ENCODE measurements at regions not wholly inside any gene's neighbourhood (a gene's known extent, or its start where the extent isn't known, plus 50 kb on each side); places are given as distances from the start of the nearest gene placed in this dataset.

- no peak for TF ChIP-seq CTCF (IDR thresholded peaks at IDR 0.05)
- TF ChIP-seq NRF1 (IDR thresholded peaks at IDR 0.05; ENCODE audit: low read depth, low read length) = no peak
- TF ChIP-seq PBX3 (IDR thresholded peaks at IDR 0.05) = no peak
- no peak for TF ChIP-seq ZBTB33 (IDR thresholded peaks at IDR 0.05; ENCODE audit: borderline replicate concordance, low read depth)
- TF ChIP-seq USF2 (IDR thresholded peaks at IDR 0.05; ENCODE audit: borderline replicate concordance, low read depth, low read length) = no peak
- no peak for TF ChIP-seq FOXJ3 (CRISPR knock-in tag; IDR thresholded peaks at IDR 0.05)
- no peak for TF ChIP-seq EP300 (IDR thresholded peaks at IDR 0.05; ENCODE audit: borderline replicate concordance in 1 of 2, low read depth in 1 of 2, low read length in 1 of 2)
- TF ChIP-seq FOXM1 (IDR thresholded peaks at IDR 0.05; ENCODE audit: low read depth) = no peak
- TF ChIP-seq TAF1 (IDR thresholded peaks at IDR 0.05; ENCODE audit: borderline replicate concordance, low read depth, low read length) = no peak
- no peak for TF ChIP-seq POLR2AphosphoS5 (IDR thresholded peaks at IDR 0.05; ENCODE audit: low read depth, low read length)
- no peak for TF ChIP-seq RCOR1 (IDR thresholded peaks at IDR 0.05; ENCODE audit: low read length)
- no peak for TF ChIP-seq RXRA (IDR thresholded peaks at IDR 0.05; ENCODE audit: borderline replicate concordance, low read depth)
- no peak for TF ChIP-seq RAD21 (IDR thresholded peaks at IDR 0.05; ENCODE audit: low read length)
- TF ChIP-seq RFX5 (IDR thresholded peaks at IDR 0.05; ENCODE audit: low read length) = no peak
Measured at GRCh38 chr10:129187331-129187730, 279.7 kb upstream of the MGMT start.
